Liver (tissue), 8 donors: ENCODE measurements at regions not wholly inside any gene's neighbourhood (a gene's known extent, or its start where the extent isn't known, plus 50 kb on each side); places are given as distances from the start of the nearest gene placed in this dataset.

ENCODE experiments used
- DNase-seq: peaks from one replicate; pipeline ENCODE4 v3.0.0-alpha.2; 2017; ENCODE audit warnings: low spot score
- H3K27ac ChIP-seq, 2 donors: one replicate each; pipeline ENCODE4 v1.7.0; 2013; ENCODE audit warnings: inconsistent platforms in 2 of 2, low read length in 2 of 2, control low read depth in 1 of 2, low read depth in 1 of 2, mild to moderate bottlenecking in 1 of 2
- H3K27me3 ChIP-seq, 4 donors: one replicate each; pipeline versions ENCODE4 v1.6.1 to v1.7.0; 2013; ENCODE audit warnings: low read length in 3 of 4, inconsistent platforms in 1 of 4, mild to moderate bottlenecking in 1 of 4, moderate library complexity in 1 of 4; ENCODE audit not compliant: control insufficient read depth in 4 of 4, insufficient read depth in 4 of 4
- H3K36me3 ChIP-seq, 4 donors: one replicate each; pipeline versions ENCODE4 v1.6.1 to v1.7.0; 2013; ENCODE audit warnings: low read length in 3 of 4, mild to moderate bottlenecking in 3 of 4, low read depth in 1 of 4, moderate library complexity in 1 of 4; ENCODE audit not compliant: control insufficient read depth in 4 of 4, insufficient read depth in 3 of 4
- H3K4me1 ChIP-seq, 4 donors: one replicate each; pipeline versions ENCODE4 v1.6.1 to v1.7.0; 2013; ENCODE audit warnings: low read length in 3 of 4, mild to moderate bottlenecking in 3 of 4, moderate library complexity in 1 of 4; ENCODE audit not compliant: control insufficient read depth in 4 of 4, insufficient read depth in 4 of 4
- H3K4me3 ChIP-seq, 3 donors: one replicate each; pipeline versions ENCODE4 v1.6.1 to v1.7.0; 2013; ENCODE audit warnings: low read length in 3 of 3, control low read depth in 1 of 3, low read depth in 1 of 3, mild to moderate bottlenecking in 1 of 3
- H3K9ac ChIP-seq, 2 donors: one replicate each; pipeline ENCODE4 v1.7.0; 2013; ENCODE audit warnings: low read length in 2 of 2, mild to moderate bottlenecking in 2 of 2, moderate library complexity in 2 of 2, control low read depth in 1 of 2, low read depth in 1 of 2
- H3K9me3 ChIP-seq, 4 donors: one replicate each; pipeline versions ENCODE4 v1.6.1 to v1.7.0; 2013; ENCODE audit warnings: low read length in 3 of 4; ENCODE audit not compliant: control insufficient read depth in 4 of 4
- CTCF ChIP-seq: fragments of 150-350 bp; IDR thresholded peaks from 2 replicates; pipeline ENCODE4 v1.5.1; 2017; ENCODE audit warnings: improper control_type of control experiment, low read depth, low read length; ENCODE audit not compliant: missing input control
- EGR1 ChIP-seq, 2 donors: IDR thresholded peaks; 2 replicates each; pipeline ENCODE4 v1.6.1; 2016 to 2018; ENCODE audit warnings: antibody characterized with exemption in 2 of 2, low read depth in 2 of 2
- FOXA1 ChIP-seq: IDR thresholded peaks from 2 replicates; pipeline ENCODE4 v1.6.1; 2016; ENCODE audit warnings: antibody characterized with exemption
- FOXA2 ChIP-seq: IDR thresholded peaks from 2 replicates; pipeline ENCODE4 v1.6.1; 2016; ENCODE audit warnings: antibody characterized with exemption
- GABPA ChIP-seq, 2 donors: IDR thresholded peaks in 1 of 2; conservative IDR thresholded peaks in 1 of 2; 2 replicates each; pipeline ENCODE4 v1.6.1; 2016; ENCODE audit warnings: antibody characterized with exemption in 2 of 2, mild to moderate bottlenecking in 1 of 2, moderate library complexity in 1 of 2
- HNF4A ChIP-seq, 2 donors: conservative IDR thresholded peaks; 2 replicates each; pipeline ENCODE4 v1.6.1; 2016; ENCODE audit warnings: antibody characterized with exemption in 2 of 2, mild to moderate bottlenecking in 2 of 2
- JUND ChIP-seq, 2 donors: IDR thresholded peaks; 2 replicates each; pipeline ENCODE4 v1.6.1; 2016; ENCODE audit warnings: antibody characterized with exemption in 2 of 2
- MAX ChIP-seq: IDR thresholded peaks from 2 replicates; pipeline ENCODE4 v1.6.1; 2016; ENCODE audit warnings: antibody characterized with exemption
- NR2F2 ChIP-seq: IDR thresholded peaks from 2 replicates; pipeline ENCODE4 v1.6.1; 2016; ENCODE audit warnings: antibody characterized with exemption
- RAD21 ChIP-seq, 2 donors: IDR thresholded peaks; 2 replicates each; pipeline ENCODE4 v1.6.1; 2016; ENCODE audit warnings: antibody characterized with exemption in 2 of 2, mild to moderate bottlenecking in 2 of 2
- RXRA ChIP-seq, 2 donors: IDR thresholded peaks; 2 replicates each; pipeline ENCODE4 v1.6.1; 2017 to 2018; ENCODE audit warnings: antibody characterized with exemption in 2 of 2, mild to moderate bottlenecking in 1 of 2
- SP1 ChIP-seq: IDR thresholded peaks from 2 replicates; pipeline ENCODE4 v1.6.1; 2018; ENCODE audit warnings: antibody characterized with exemption, mild to moderate bottlenecking
- TAF1 ChIP-seq: conservative IDR thresholded peaks from 2 replicates; pipeline ENCODE4 v1.6.1; 2016; ENCODE audit warnings: antibody characterized with exemption, mild to moderate bottlenecking
- YY1 ChIP-seq: IDR thresholded peaks from 2 replicates; pipeline ENCODE4 v1.6.1; 2016; ENCODE audit warnings: antibody characterized with exemption, mild to moderate bottlenecking
- WGBS: extraction: QIAGEN DNeasy Blood & Tissue Kit; methylation state at CpG from one replicate; pipeline ENCODE4 v1.1.7; 2013; 5-methylcytosine and 5-hydroxymethylcytosine counted together
- TF ChIP-seq, protein P1 (sequence below): IDR thresholded peaks from 2 replicates; pipeline ENCODE4 v1.6.1; 2016; ENCODE audit warnings: antibody characterized with exemption
- TF ChIP-seq, protein P2 (sequence below): IDR thresholded peaks from 2 replicates; pipeline ENCODE4 v1.6.1; 2016; ENCODE audit warnings: antibody characterized with exemption, mild to moderate bottlenecking
- donor health status: healthy.
- donor health status: healthy.
- donor health status: healthy.
- donor health status: healthy.
- donor health status: healthy.

DNA sequence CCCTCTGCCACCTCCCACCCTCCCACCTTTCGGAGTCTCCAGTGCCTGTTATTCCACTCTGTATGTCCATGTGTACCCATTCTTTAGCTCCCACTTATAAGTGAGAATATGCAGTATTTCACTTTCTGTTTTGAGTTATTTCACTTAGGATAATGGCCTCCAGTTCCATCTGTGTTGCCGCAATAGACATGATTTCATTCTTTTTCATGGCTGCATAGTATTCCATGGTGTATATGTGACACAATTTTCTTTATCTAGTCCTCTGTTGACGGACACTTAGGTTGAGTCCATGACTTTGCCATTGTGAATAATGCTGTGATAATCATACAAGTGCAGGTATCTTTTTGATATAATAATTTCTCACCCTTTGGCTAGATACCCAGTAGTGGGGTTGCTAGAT lies 91.0 kb upstream of the UBE3A start:
- H3K9ac ChIP-seq = no peak overlapping the region
- no peaks in the 10 kb centered on the region for H3K9me3 ChIP-seq
- no peaks in the 10 kb centered on the region for H3K4me1 ChIP-seq
- H3K27ac ChIP-seq = no peak overlapping the region
- H3K4me3 ChIP-seq = no peak overlapping the region
- no peaks in the 10 kb centered on the region for H3K36me3 ChIP-seq
- H3K27me3 ChIP-seq = no peaks in the 10 kb centered on the region
- DNase-seq = no peak
- TF ChIP-seq MAX (no peak), CTCF (no peak), EGR1 (IDR thresholded peaks at IDR 0.05; ENCODE audit: low read depth in 2 of 2) (no peak), NR2F2 (no peak), TAF1 (no peak), FOXA1 (no peak), HNF4A (conservative IDR thresholded peaks at IDR 0.05) (no peak), JUND (IDR thresholded peaks at IDR 0.05) (no peak)
- 97% methylated on average over 3 of the region's 3 CpGs for WGBS

DNA sequence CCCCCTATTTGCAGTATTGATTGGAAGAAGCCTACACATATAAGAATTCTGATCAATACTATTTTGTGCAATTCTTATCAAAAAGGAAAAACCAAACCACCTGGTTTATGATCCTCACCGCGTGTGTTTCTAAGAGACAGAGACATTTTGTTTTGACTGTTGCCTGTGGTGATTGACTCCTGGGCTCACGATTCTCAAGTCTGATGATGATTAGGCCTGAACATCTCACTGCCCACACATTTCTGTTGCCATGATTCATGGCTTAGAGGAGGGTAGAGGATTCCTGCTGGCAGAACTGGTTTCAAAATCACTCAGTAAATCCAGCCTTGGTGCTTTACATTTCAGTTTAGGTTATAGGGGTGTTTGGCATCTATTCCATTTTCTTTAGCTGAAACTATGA lies 88.3 kb upstream of the UBE3A start:
- no peaks in the 10 kb centered on the region for H3K36me3 ChIP-seq
- DNase-seq = no peak
- H3K9ac ChIP-seq = no peak overlapping the region
- no peaks in the 10 kb centered on the region for H3K4me1 ChIP-seq
- H3K9me3 ChIP-seq = no peaks in the 10 kb centered on the region
- no peak overlapping the region for H3K4me3 ChIP-seq
- no peak for TF ChIP-seq RXRA (IDR thresholded peaks at IDR 0.05)
- no peak for TF ChIP-seq HNF4A (conservative IDR thresholded peaks at IDR 0.05)
- TF ChIP-seq SP1 = no peak
- TF ChIP-seq MAX = no peak
- TF ChIP-seq FOXA2 = no peak
- no peak for TF ChIP-seq RAD21 (IDR thresholded peaks at IDR 0.05)
- TF ChIP-seq TAF1 = no peak
- TF ChIP-seq JUND (IDR thresholded peaks at IDR 0.05) = no peak
- no peak for TF ChIP-seq CTCF
- no peak for TF ChIP-seq YY1
- TF ChIP-seq, protein P1, sequence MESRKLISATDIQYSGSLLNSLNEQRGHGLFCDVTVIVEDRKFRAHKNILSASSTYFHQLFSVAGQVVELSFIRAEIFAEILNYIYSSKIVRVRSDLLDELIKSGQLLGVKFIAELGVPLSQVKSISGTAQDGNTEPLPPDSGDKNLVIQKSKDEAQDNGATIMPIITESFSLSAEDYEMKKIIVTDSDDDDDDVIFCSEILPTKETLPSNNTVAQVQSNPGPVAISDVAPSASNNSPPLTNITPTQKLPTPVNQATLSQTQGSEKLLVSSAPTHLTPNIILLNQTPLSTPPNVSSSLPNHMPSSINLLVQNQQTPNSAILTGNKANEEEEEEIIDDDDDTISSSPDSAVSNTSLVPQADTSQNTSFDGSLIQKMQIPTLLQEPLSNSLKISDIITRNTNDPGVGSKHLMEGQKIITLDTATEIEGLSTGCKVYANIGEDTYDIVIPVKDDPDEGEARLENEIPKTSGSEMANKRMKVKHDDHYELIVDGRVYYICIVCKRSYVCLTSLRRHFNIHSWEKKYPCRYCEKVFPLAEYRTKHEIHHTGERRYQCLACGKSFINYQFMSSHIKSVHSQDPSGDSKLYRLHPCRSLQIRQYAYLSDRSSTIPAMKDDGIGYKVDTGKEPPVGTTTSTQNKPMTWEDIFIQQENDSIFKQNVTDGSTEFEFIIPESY = no peak
- TF ChIP-seq, protein P2, sequence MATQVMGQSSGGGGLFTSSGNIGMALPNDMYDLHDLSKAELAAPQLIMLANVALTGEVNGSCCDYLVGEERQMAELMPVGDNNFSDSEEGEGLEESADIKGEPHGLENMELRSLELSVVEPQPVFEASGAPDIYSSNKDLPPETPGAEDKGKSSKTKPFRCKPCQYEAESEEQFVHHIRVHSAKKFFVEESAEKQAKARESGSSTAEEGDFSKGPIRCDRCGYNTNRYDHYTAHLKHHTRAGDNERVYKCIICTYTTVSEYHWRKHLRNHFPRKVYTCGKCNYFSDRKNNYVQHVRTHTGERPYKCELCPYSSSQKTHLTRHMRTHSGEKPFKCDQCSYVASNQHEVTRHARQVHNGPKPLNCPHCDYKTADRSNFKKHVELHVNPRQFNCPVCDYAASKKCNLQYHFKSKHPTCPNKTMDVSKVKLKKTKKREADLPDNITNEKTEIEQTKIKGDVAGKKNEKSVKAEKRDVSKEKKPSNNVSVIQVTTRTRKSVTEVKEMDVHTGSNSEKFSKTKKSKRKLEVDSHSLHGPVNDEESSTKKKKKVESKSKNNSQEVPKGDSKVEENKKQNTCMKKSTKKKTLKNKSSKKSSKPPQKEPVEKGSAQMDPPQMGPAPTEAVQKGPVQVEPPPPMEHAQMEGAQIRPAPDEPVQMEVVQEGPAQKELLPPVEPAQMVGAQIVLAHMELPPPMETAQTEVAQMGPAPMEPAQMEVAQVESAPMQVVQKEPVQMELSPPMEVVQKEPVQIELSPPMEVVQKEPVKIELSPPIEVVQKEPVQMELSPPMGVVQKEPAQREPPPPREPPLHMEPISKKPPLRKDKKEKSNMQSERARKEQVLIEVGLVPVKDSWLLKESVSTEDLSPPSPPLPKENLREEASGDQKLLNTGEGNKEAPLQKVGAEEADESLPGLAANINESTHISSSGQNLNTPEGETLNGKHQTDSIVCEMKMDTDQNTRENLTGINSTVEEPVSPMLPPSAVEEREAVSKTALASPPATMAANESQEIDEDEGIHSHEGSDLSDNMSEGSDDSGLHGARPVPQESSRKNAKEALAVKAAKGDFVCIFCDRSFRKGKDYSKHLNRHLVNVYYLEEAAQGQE = no peak
- TF ChIP-seq FOXA1 = no peak
- TF ChIP-seq GABPA (IDR thresholded peaks at IDR 0.05 in 1 of 2, conservative IDR thresholded peaks at IDR 0.05 in 1 of 2) = no peak
- no peak for TF ChIP-seq NR2F2
- no peak for TF ChIP-seq EGR1 (IDR thresholded peaks at IDR 0.05; ENCODE audit: low read depth in 2 of 2)
- 91% methylated on average over 3 of the region's 3 CpGs for WGBS
- no peak overlapping the region for H3K27ac ChIP-seq
- H3K27me3 ChIP-seq = no peaks in the 10 kb centered on the region
